Prostate gland (tissue), 2 donors: ENCODE measurements at regions not wholly inside any gene's neighbourhood (a gene's known extent, or its start where the extent isn't known, plus 50 kb on each side); places are given as distances from the start of the nearest gene placed in this dataset.

Experiments used
- DNase-seq: peaks from one replicate; pipeline ENCODE4 v3.0.0-alpha.2; 2019; ENCODE audit warnings: low spot score
- H3K27ac ChIP-seq, 2 donors: fragments of 200-600 bp; sonication (generic); 2 replicates each; pipeline ENCODE4 v1.5.1; 2017 to 2019
- H3K27me3 ChIP-seq: fragments of 200-600 bp; sonication (generic); replicated peaks from 2 replicates; pipeline ENCODE4 v1.5.1; 2019; ENCODE audit not compliant: insufficient read depth
- H3K36me3 ChIP-seq, 2 donors: fragments of 200-600 bp; sonication (generic); 1 replicate in 1 of 2; 2 replicates in 1 of 2; pipeline versions ENCODE4 v1.5.1 to v1.8.1; 2017 to 2019
- H3K4me1 ChIP-seq: fragments of 200-600 bp; sonication (generic); replicated peaks from 2 replicates; pipeline ENCODE4 v1.5.1; 2019
- H3K4me3 ChIP-seq, 2 donors: fragments of 200-600 bp; sonication (generic); 2 replicates each; pipeline ENCODE4 v1.5.1; 2017 to 2019
- H3K9me3 ChIP-seq: fragments of 200-600 bp; sonication (generic); 2 replicates; pipeline ENCODE4 v1.5.1; 2017
- POLR2A ChIP-seq: fragments of 450-650 bp; IDR thresholded peaks from one replicate; pipeline ENCODE4 v1.6.1; 2016; ENCODE audit warnings: antibody characterized with exemption, mild to moderate bottlenecking
- POLR2AphosphoS5 ChIP-seq: sonication (generic); formaldehyde crosslinking; IDR thresholded peaks from one replicate; pipeline ENCODE4 v1.6.1; 2017; ENCODE audit warnings: antibody characterized with exemption
- WGBS: methylation state at CpG from one replicate; pipeline ENCODE4 v1.1.5; 2018; 5-methylcytosine and 5-hydroxymethylcytosine counted together
- intact Hi-C: fragments of 100-400 bp; cut with DNase I; formaldehyde crosslinking; loops from one replicate; pipeline ENCODE4 v1.14.2; 2022
- TF ChIP-seq, protein P1 (sequence below), 4 experiments: fragments of 200-600 bp in 2 of 4; fragments of 450-650 bp in 2 of 4; sonication (generic) in 2 of 4; IDR thresholded peaks; 1 replicate in 3 of 4; 2 replicates in 1 of 4; pipeline ENCODE4 v1.5.1; 2016 to 2019; ENCODE audit warnings: antibody characterized with exemption in 4 of 4, mild to moderate bottlenecking in 2 of 4, moderate library complexity in 2 of 4

DNA sequence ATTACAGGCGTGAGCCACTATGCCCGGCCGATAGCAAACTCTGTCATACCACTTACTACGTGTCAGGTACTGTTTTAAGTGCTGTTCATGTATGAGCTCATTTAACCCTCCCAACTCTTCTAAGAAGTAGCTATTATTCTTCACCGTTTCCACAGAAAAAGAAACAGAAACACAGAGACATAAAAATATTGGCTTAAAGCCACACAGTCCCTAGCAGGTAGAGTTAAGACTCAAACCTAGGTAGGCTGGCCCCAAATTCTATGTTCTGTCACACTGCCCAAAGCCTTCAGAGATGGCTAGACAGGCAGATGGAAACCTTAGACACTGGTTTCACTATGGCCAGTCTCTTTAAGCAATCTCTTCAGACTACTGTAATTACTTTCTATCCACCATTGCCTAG is 149.8 kb upstream of the KCNMB2 start:
- no peak overlapping the region for H3K27ac ChIP-seq
- no peak overlapping the region for H3K4me3 ChIP-seq
- H3K4me1 ChIP-seq, result no peaks in the 10 kb centered on the region
- H3K36me3 ChIP-seq, result no peaks in the 10 kb centered on the region
- H3K27me3 ChIP-seq, result no peaks in the 10 kb centered on the region
- no peak for DNase-seq
- no peaks in the 10 kb centered on the region for H3K9me3 ChIP-seq
- TF ChIP-seq, protein P1, sequence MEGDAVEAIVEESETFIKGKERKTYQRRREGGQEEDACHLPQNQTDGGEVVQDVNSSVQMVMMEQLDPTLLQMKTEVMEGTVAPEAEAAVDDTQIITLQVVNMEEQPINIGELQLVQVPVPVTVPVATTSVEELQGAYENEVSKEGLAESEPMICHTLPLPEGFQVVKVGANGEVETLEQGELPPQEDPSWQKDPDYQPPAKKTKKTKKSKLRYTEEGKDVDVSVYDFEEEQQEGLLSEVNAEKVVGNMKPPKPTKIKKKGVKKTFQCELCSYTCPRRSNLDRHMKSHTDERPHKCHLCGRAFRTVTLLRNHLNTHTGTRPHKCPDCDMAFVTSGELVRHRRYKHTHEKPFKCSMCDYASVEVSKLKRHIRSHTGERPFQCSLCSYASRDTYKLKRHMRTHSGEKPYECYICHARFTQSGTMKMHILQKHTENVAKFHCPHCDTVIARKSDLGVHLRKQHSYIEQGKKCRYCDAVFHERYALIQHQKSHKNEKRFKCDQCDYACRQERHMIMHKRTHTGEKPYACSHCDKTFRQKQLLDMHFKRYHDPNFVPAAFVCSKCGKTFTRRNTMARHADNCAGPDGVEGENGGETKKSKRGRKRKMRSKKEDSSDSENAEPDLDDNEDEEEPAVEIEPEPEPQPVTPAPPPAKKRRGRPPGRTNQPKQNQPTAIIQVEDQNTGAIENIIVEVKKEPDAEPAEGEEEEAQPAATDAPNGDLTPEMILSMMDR (IDR thresholded peaks at IDR 0.05), result no peak
- TF ChIP-seq POLR2AphosphoS5 (no peak), POLR2A (no peak)
- intact Hi-C loops, result loop anchor here (10.0 kb wide), 2 partner anchors 1032 to 1332 kb away; no protein-coding TSS in a partner anchor
- 83% methylated on average over 5 of the region's 5 CpGs for WGBS

DNA sequence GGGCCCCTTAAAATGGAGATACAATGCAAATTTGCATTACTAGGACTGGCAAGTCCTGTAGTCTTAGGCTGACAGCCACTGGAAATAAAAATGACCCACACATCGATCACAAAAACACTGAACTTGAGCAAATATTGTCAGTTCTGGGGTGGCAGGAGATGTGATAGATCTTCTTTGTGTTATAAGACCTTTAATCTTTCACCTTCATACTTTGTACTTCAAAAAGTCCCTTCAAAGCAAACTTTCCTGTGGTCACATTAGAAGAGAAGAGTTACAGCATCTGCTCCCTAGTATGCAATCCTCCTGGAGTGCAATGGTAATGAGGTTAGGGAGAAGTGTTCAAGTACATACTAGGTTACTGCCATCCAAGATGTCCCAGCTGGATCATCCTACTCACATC is 149.4 kb upstream of the KCNMB2 start:
- WGBS, result 45% methylated on average over 1 of the region's 1 CpG
- no peaks in the 10 kb centered on the region for H3K4me1 ChIP-seq
- no peaks in the 10 kb centered on the region for H3K36me3 ChIP-seq
- intact Hi-C loops, result loop anchor here (10.0 kb wide), 2 partner anchors 1032 to 1332 kb away; no protein-coding TSS in a partner anchor
- no peaks in the 10 kb centered on the region for H3K9me3 ChIP-seq
- H3K27ac ChIP-seq, result no peak overlapping the region
- no peak for DNase-seq
- H3K27me3 ChIP-seq, result no peaks in the 10 kb centered on the region
- TF ChIP-seq, protein P1 (IDR thresholded peaks at IDR 0.05), result no peak
- no peak for TF ChIP-seq POLR2A
- TF ChIP-seq POLR2AphosphoS5, result no peak
- H3K4me3 ChIP-seq, result no peak overlapping the region

DNA sequence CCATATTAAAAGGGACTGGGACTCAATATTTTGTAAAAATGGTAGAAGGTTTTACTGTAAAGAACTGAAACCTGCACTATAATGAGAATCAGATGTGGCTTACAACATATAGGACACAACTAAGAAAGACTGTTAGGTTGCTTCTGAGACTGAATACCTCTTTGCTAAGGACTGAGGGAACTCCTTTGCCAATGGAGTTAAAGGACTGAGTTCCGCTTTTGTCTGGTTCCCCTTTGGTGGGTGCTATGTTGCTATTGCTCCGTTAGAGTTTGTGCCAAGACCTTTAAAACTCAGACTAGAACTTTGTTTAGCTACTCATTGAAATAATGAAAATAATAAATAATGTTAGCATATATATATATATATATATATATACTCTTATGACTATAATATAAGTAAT is 147.8 kb upstream of the KCNMB2 start:
- TF ChIP-seq, protein P1 (IDR thresholded peaks at IDR 0.05), result no peak
- TF ChIP-seq POLR2AphosphoS5 (no peak), POLR2A (no peak)
- no peaks in the 10 kb centered on the region for H3K9me3 ChIP-seq
- H3K4me1 ChIP-seq, result no peaks in the 10 kb centered on the region
- H3K27me3 ChIP-seq, result no peaks in the 10 kb centered on the region
- WGBS, result 91% methylated on average over 2 of the region's 2 CpGs
- no peak overlapping the region for H3K27ac ChIP-seq
- H3K36me3 ChIP-seq, result no peaks in the 10 kb centered on the region
- H3K4me3 ChIP-seq, result no peak overlapping the region
- intact Hi-C loops, result loop anchor here (10.0 kb wide), 2 partner anchors 1034 to 1334 kb away; no protein-coding TSS in a partner anchor
- no peak for DNase-seq

DNA sequence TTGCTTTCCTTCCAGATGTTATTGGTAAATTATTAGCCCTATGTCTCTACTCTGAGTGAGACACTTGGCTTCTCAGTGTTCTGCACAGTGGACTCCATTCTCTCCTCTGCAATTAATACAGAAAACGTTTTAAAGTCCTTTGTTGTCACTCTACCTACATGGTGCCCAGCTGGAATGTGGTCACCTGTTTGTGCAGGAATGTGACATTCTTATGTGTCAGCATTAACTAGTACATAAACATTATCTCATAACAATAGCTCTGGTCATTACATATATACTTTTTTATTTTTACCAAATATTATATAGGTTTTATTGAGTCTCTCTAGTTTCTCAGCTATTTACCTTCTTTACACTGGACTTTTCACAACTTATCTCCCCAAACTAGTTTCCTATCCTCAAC is 147.0 kb upstream of the KCNMB2 start:
- no peak overlapping the region for H3K27ac ChIP-seq
- DNase-seq, result no peak
- no peak overlapping the region for H3K4me3 ChIP-seq
- H3K27me3 ChIP-seq, result no peaks in the 10 kb centered on the region
- H3K36me3 ChIP-seq, result no peaks in the 10 kb centered on the region
- no peaks in the 10 kb centered on the region for H3K4me1 ChIP-seq
- 33% methylated on average over 1 of the region's 1 CpG for WGBS
- TF ChIP-seq, protein P1 (IDR thresholded peaks at IDR 0.05), result no peak
- no peak for TF ChIP-seq POLR2A
- TF ChIP-seq POLR2AphosphoS5, result no peak
- intact Hi-C loops, result loop anchor here (10.0 kb wide), 2 partner anchors 1034 to 1334 kb away; no protein-coding TSS in a partner anchor
- no peaks in the 10 kb centered on the region for H3K9me3 ChIP-seq

DNA sequence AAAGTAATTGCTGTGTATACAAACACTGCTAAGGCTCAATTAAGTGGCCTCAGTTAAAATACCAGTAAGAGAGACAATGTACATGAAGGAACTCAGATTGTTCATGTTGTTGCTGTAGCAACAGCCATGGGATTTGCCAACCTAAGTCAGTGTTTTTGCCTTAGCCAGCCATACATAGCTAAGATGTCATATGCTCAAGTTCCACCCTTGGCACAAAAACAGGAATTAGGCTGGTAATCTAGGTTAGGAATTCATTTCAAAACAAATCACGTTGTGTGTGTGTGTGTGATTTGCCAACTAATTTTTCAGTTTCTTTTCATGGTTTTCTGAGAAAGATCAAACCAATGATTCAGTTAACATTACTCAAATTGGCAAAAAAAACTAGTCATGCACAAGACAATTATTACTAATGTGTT is 143.7 kb upstream of the KCNMB2 start:
- no peaks in the 10 kb centered on the region for H3K27me3 ChIP-seq
- H3K36me3 ChIP-seq, result no peaks in the 10 kb centered on the region
- H3K4me1 ChIP-seq, result no peaks in the 10 kb centered on the region
- H3K9me3 ChIP-seq, result no peaks in the 10 kb centered on the region
- no peak overlapping the region for H3K4me3 ChIP-seq
- 6% methylated on average over 1 of the region's 1 CpG for WGBS
- no peak overlapping the region for H3K27ac ChIP-seq
- intact Hi-C loops, result no loop called here
- no peak for TF ChIP-seq POLR2AphosphoS5
- no peak for TF ChIP-seq POLR2A
- TF ChIP-seq, protein P1 (IDR thresholded peaks at IDR 0.05), result no peak
- no peak for DNase-seq
